Psoas muscle (tissue), 7 donors: ENCODE measurements at regions not wholly inside any gene's neighbourhood (a gene's known extent, or its start where the extent isn't known, plus 50 kb on each side); places are given as distances from the start of the nearest gene placed in this dataset.

ENCODE experiments used
- ATAC-seq, 4 donors: fragments of 200-7000 bp; cut with Tn5 transposase; one replicate each; pipeline ENCODE4 v1.9.1; 2020; ENCODE audit warnings: moderate library complexity in 3 of 4, mild to moderate bottlenecking in 2 of 4
- DNase-seq, 2 donors: peaks; one replicate each; pipeline ENCODE4 v3.0.0-alpha.2; 2020
- H3K27ac ChIP-seq: fragments of 200-600 bp; one replicate; pipeline ENCODE4 v1.8.0; 2022
- H3K27me3 ChIP-seq, 3 donors: fragments of 200-600 bp in 1 of 3; one replicate each; pipeline versions ENCODE4 v1.6.1 to v1.8.0; 2013 to 2022; ENCODE audit warnings: low read length in 2 of 3, mild to moderate bottlenecking in 2 of 3, moderate library complexity in 1 of 3; ENCODE audit not compliant: insufficient read depth in 3 of 3
- H3K36me3 ChIP-seq, 2 donors: fragments of 200-600 bp in 1 of 2; one replicate each; pipeline versions ENCODE4 v1.6.1 to v1.8.0; 2013 to 2022; ENCODE audit warnings: low read depth in 1 of 2, mild to moderate bottlenecking in 1 of 2, moderate library complexity in 1 of 2; ENCODE audit not compliant: insufficient read depth in 1 of 2
- H3K4me1 ChIP-seq: fragments of 200-600 bp; one replicate; pipeline ENCODE4 v1.8.0; 2022
- H3K4me3 ChIP-seq: fragments of 200-600 bp; one replicate; pipeline ENCODE4 v1.8.0; 2022; ENCODE audit warnings: mild to moderate bottlenecking
- H3K9me3 ChIP-seq: fragments of 200-600 bp; one replicate; pipeline ENCODE4 v1.8.0; 2022
- CTCF ChIP-seq: fragments of 200-600 bp; IDR thresholded peaks from one replicate; pipeline ENCODE4 v1.8.0; 2022; ENCODE audit warnings: antibody characterized with exemption
- WGBS, 3 donors: extraction: QIAGEN DNeasy Blood & Tissue Kit; methylation state at CpG; one replicate each; pipeline versions ENCODE4 v1.1.6 to v1.1.7; 2013; 5-methylcytosine and 5-hydroxymethylcytosine counted together
- intact Hi-C, 2 donors: fragments of 100-400 bp; cut with DNase I; formaldehyde crosslinking; loops; one replicate each; pipeline versions ENCODE4 v1.11.0 to v1.14.2; 2022
- donor health status: healthy with polysubstance abuse.
- donor health status: DM: no; HTN: no; CAD: no; lungs with moderate emphysema.
- donor health status: Bipolar disorder and iron deficiency.
- donor health status: healthy.
- donor health status: DM: yes; HTN: yes; CAD: no.
- donor health status: DM: no; HTN: no; CAD: no.
- donor health status: DM: yes; HTN: yes; CAD: no.

- no peak overlapping the region for H3K27ac ChIP-seq
- intact Hi-C loops: no loop called here
- TF ChIP-seq CTCF: no peak
- H3K4me3 ChIP-seq: no peak overlapping the region
- WGBS, 3 donors: 54 to 65% (median 61%) methylated on average over 7 of the region's 7 CpGs
- no peaks in the 10 kb centered on the region for H3K36me3 ChIP-seq
- ATAC-seq (no peak), DNase-seq (no peak)
- H3K27me3 ChIP-seq: no peaks in the 10 kb centered on the region
- H3K4me1 ChIP-seq: no peaks in the 10 kb centered on the region
- no peaks in the 10 kb centered on the region for H3K9me3 ChIP-seq
Measured at GRCh38 chr13:90201676-90202460, 1145.6 kb upstream of the MIR17HG start.

GRCh38 chr13:90205081-90205480, 1142.4 kb upstream of the MIR17HG start:
- Histone ChIP-seq H3K27ac (no peak overlapping the region), H3K36me3 (no peaks in the 10 kb centered on the region), H3K4me3 (no peak overlapping the region), H3K27me3 (no peaks in the 10 kb centered on the region), H3K9me3 (no peaks in the 10 kb centered on the region), H3K4me1 (no peaks in the 10 kb centered on the region)
- intact Hi-C loops: no loop called here
- ATAC-seq (no peak), DNase-seq (no peak)
- no peak for TF ChIP-seq CTCF
- WGBS, 3 donors: 54 to 60% (median 55%) methylated on average over 1 of the region's 1 CpG

- no peak for TF ChIP-seq CTCF
- Histone ChIP-seq H3K4me3 (no peak overlapping the region), H3K27me3 (no peaks in the 10 kb centered on the region), H3K4me1 (no peaks in the 10 kb centered on the region), H3K9me3 (no peaks in the 10 kb centered on the region), H3K27ac (no peak overlapping the region), H3K36me3 (no peaks in the 10 kb centered on the region)
- intact Hi-C loops: no loop called here
- no peak for ATAC-seq
- no peak for DNase-seq
- WGBS, 3 donors: 85 to 88% (median 85%) methylated on average over 10 of the region's 10 CpGs
Measured at GRCh38 chr13:90205911-90206310, 1141.6 kb upstream of the MIR17HG start.

- Histone ChIP-seq H3K4me1 (no peaks in the 10 kb centered on the region), H3K27me3 (no peaks in the 10 kb centered on the region), H3K9me3 (no peaks in the 10 kb centered on the region), H3K36me3 (no peaks in the 10 kb centered on the region), H3K27ac (no peak overlapping the region), H3K4me3 (no peak overlapping the region)
- DNase-seq: no peak
- intact Hi-C loops: no loop called here
- no peak for TF ChIP-seq CTCF
- 95 to 100% (median 97%) methylated on average over 1 of the region's 1 CpG for WGBS, 3 donors
- no peak for ATAC-seq
Measured at GRCh38 chr13:90217275-90217674, 1130.2 kb upstream of the MIR17HG start.

- no peak overlapping the region for H3K4me3 ChIP-seq
- no peaks in the 10 kb centered on the region for H3K4me1 ChIP-seq
- TF ChIP-seq CTCF: no peak
- intact Hi-C loops: no loop called here
- 96 to 97% (median 97%) methylated on average over 3 of the region's 3 CpGs for WGBS, 3 donors
- no peaks in the 10 kb centered on the region for H3K9me3 ChIP-seq
- no peak overlapping the region for H3K27ac ChIP-seq
- no peaks in the 10 kb centered on the region for H3K36me3 ChIP-seq
- DNase-seq: no peak
- no peak for ATAC-seq
- H3K27me3 ChIP-seq: no peaks in the 10 kb centered on the region
Measured at GRCh38 chr13:90222758-90223157, 1124.7 kb upstream of the MIR17HG start.
